Lower leg skin (tissue), 3 donors: ENCODE measurements at regions not wholly inside any gene's neighbourhood (a gene's known extent, or its start where the extent isn't known, plus 50 kb on each side); places are given as distances from the start of the nearest gene placed in this dataset.

ENCODE experiments used
- CTCF ChIP-seq, 3 donors: fragments of 450-650 bp; IDR thresholded peaks; one replicate each; pipeline ENCODE4 v1.5.1; 2016; ENCODE audit warnings: antibody characterized with exemption in 3 of 3, mild to moderate bottlenecking in 3 of 3, moderate library complexity in 2 of 3
- POLR2A ChIP-seq, 2 donors: fragments of 450-650 bp; IDR thresholded peaks; one replicate each; pipeline ENCODE4 v1.6.1; 2016 to 2017; ENCODE audit warnings: antibody characterized with exemption in 2 of 2, mild to moderate bottlenecking in 1 of 2, moderate library complexity in 1 of 2

GRCh38 chr6:164230259-164230658, 815.7 kb downstream of the QKI start:
- no peak for TF ChIP-seq CTCF (IDR thresholded peaks at IDR 0.05)
- TF ChIP-seq POLR2A (IDR thresholded peaks at IDR 0.05), result no peak
